ENCODE measurements at regions not wholly inside any gene's neighbourhood (a gene's known extent, or its start where the extent isn't known, plus 50 kb on each side); places are given as distances from the start of the nearest gene placed in this dataset.

- no peak for TF ChIP-seq CTCF (IDR thresholded peaks at IDR 0.05; ENCODE audit: low read length)
- no peak for TF ChIP-seq EZH2 (IDR thresholded peaks at IDR 0.05; ENCODE audit: borderline replicate concordance, low read length)
Measured at GRCh38 chr5:98416541-98416940, 356.9 kb upstream of the RGMB start.

Measured in OCI-LY1 (cell line).